T-cell (primary cell): ENCODE measurements at regions not wholly inside any gene's neighbourhood (a gene's known extent, or its start where the extent isn't known, plus 50 kb on each side); places are given as distances from the start of the nearest gene placed in this dataset.

ENCODE experiments used
- ATAC-seq, 4 experiments: fragments of 200-7000 bp in 3 of 4; fragments of 150-1000 bp in 1 of 4; cut with Tn5 transposase; replicated peaks in 1 of 4; 1 replicate in 3 of 4; 2 replicates in 1 of 4; pipeline ENCODE4 v1.10.0; 2021; ENCODE audit warnings: moderate library complexity in 3 of 4, mild to moderate bottlenecking in 2 of 4, moderate number of reproducible peaks in 1 of 4
- CTCF ChIA-PET, 2 donors: fragments of 300-600 bp; sonication (Branson Sonifier 250); formaldehyde crosslinking; loops; one replicate each; lab custom pipeline; 2022; ENCODE audit warnings: antibody characterized with exemption in 2 of 2; lab: Charles Lee
- POLR2A ChIA-PET, 2 donors: fragments of 300-600 bp; sonication (Branson Sonifier 250); formaldehyde crosslinking; loops; one replicate each; lab custom pipeline; 2022; ENCODE audit warnings: antibody characterized with exemption in 2 of 2; lab: Charles Lee
- DNase-seq, 35 experiments: peaks; one replicate each; pipeline versions ENCODE4 v3.0.0 to v3.0.0-alpha.2; 2013 to 2023
- H3K27ac ChIP-seq: one replicate; pipeline ENCODE4 v1.5.1; 2013; ENCODE audit warnings: low read length
- H3K27me3 ChIP-seq, 2 experiments: replicated peaks in 1 of 2; 1 replicate in 1 of 2; 2 replicates in 1 of 2; pipeline versions ENCODE4 v1.6.1 to v1.7.0; 2013; ENCODE audit warnings: low read length in 1 of 2, mixed read lengths in 1 of 2; ENCODE audit not compliant: control insufficient read depth in 2 of 2, insufficient read depth in 2 of 2; ENCODE audit errors: extremely low read depth in 1 of 2
- H3K36me3 ChIP-seq, 2 donors: 1 replicate in 1 of 2; 2 replicates in 1 of 2; pipeline versions ENCODE4 v1.6.1 to v1.7.0; 2013; ENCODE audit warnings: low read length in 1 of 2; ENCODE audit not compliant: control insufficient read depth in 2 of 2, insufficient read depth in 1 of 2; ENCODE audit errors: extremely low read depth in 1 of 2
- H3K4me1 ChIP-seq, 2 experiments: 1 replicate in 1 of 2; 2 replicates in 1 of 2; pipeline versions ENCODE4 v1.6.1 to v1.7.0; 2013; ENCODE audit warnings: low read length in 2 of 2, mixed read lengths in 1 of 2; ENCODE audit not compliant: insufficient read depth in 2 of 2, control insufficient read depth in 1 of 2; ENCODE audit errors: extremely low read depth in 1 of 2
- H3K4me3 ChIP-seq, 2 donors: 1 replicate in 1 of 2; 2 replicates in 1 of 2; pipeline versions ENCODE4 v1.5.1 to v1.7.0; 2013; ENCODE audit warnings: mild to moderate bottlenecking in 2 of 2, low read length in 1 of 2, moderate library complexity in 1 of 2; ENCODE audit not compliant: control insufficient read depth in 1 of 2; ENCODE audit errors: extremely low read depth in 1 of 2
- H3K9me3 ChIP-seq: 2 replicates; pipeline ENCODE4 v1.7.0; 2013
- H3K27ac Mint-ChIP-seq, 2 donors: one replicate each; pipeline ENCODE4 v1.8.0; 2020 to 2021; ENCODE audit warnings: mild to moderate bottlenecking in 2 of 2, mixed read lengths in 2 of 2
- H3K27me3 Mint-ChIP-seq, 2 donors: one replicate each; pipeline ENCODE4 v1.8.0; 2021 to 2022; ENCODE audit warnings: mixed read lengths in 2 of 2
- H3K36me3 Mint-ChIP-seq: one replicate; pipeline ENCODE4 v1.8.0; 2021; ENCODE audit warnings: mixed read lengths
- H3K4me1 Mint-ChIP-seq, 3 donors: one replicate each; pipeline ENCODE4 v1.8.0; 2020 to 2022; ENCODE audit warnings: mixed read lengths in 3 of 3, mild to moderate bottlenecking in 1 of 3
- H3K4me3 Mint-ChIP-seq, 3 donors: one replicate each; pipeline ENCODE4 v1.8.0; 2020 to 2022; ENCODE audit warnings: mild to moderate bottlenecking in 3 of 3, mixed read lengths in 3 of 3, moderate library complexity in 3 of 3
- H3K9me3 Mint-ChIP-seq, 3 donors: one replicate each; pipeline ENCODE4 v1.8.0; 2020 to 2022; ENCODE audit warnings: mixed read lengths in 3 of 3
- WGBS: methylation state at CpG from one replicate; pipeline ENCODE4 v1.1.5; 2013; ENCODE audit warnings: missing lambda C conversion rate; ENCODE audit not compliant: insufficient coverage; 5-methylcytosine and 5-hydroxymethylcytosine counted together

DNA sequence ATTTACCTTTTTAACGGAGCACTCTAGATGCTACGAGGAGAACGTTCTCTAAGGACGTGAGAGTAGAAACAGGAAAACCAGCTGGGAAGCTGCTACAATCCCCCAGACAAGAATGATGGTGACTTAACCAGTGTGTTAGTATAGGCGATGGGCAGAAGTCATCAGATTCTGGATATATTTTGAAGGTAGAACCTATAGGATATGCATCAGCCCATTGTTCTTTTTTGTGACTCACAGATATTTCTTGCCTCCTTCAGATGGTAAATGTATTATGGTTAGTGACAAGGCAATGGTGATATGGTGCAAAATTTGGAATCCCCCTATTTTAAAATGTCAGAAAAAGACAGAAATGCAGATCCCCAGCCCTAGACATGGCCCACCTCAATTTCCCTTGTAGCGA is 258.2 kb downstream of the PHLDA1 start:
- Histone ChIP-seq H3K27ac (no peak overlapping the region), H3K4me3 (no peak overlapping the region), H3K27me3 (no peaks in the 10 kb centered on the region), H3K36me3 (no peaks in the 10 kb centered on the region), H3K4me1 (no peaks in the 10 kb centered on the region), H3K9me3 (no peaks in the 10 kb centered on the region)
- no peaks in the 10 kb centered on the region for H3K9me3 Mint-ChIP-seq
- no peaks in the 10 kb centered on the region for H3K36me3 Mint-ChIP-seq
- no peak overlapping the region for H3K27ac Mint-ChIP-seq
- H3K4me1 Mint-ChIP-seq = no peaks in the 10 kb centered on the region
- DNase-seq (no peak), ATAC-seq (no peak)
- peaks cover 1 to 3% of the 10 kb centered on the region in 2 donors for H3K27me3 Mint-ChIP-seq
- H3K4me3 Mint-ChIP-seq = no peak overlapping the region
- WGBS = 96% methylated on average over 5 of the region's 6 CpGs
- POLR2A ChIA-PET = interaction anchor here in 1 of 2 donors (1.3 kb wide), 1 partner anchor 10 kb away, joined by 5 read pairs; no protein-coding TSS in a partner anchor
- CTCF ChIA-PET = no interaction called here

DNA sequence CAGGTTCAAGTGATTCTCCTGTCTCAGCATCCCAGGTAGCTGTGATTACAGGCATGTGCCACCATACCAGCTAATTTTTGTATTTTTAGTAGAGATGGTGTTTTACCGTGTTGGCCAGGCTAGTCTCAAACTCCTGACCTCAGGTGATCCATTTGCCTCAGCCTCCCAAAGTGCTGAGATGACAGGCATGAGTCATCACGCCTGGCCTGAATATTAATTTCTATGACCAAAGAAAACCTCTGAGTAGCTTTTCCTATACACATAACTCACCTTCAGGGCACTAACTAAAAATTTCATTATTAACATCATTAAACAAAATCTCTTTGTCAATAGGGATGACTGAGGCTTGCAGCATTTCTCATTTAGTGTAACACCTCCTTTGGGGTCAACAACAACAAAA is 259.6 kb upstream of the KRR1 start:
- Histone ChIP-seq H3K4me1 (no peaks in the 10 kb centered on the region), H3K4me3 (no peak overlapping the region), H3K36me3 (no peaks in the 10 kb centered on the region), H3K27ac (no peak overlapping the region), H3K9me3 (no peaks in the 10 kb centered on the region), H3K27me3 (no peaks in the 10 kb centered on the region)
- CTCF ChIA-PET = no interaction called here
- Mint-ChIP-seq H3K9me3 (no peaks in the 10 kb centered on the region), H3K27ac (no peak overlapping the region), H3K36me3 (no peaks in the 10 kb centered on the region), H3K27me3 (peaks cover 3% of the 10 kb centered on the region in 2 donors), H3K4me3 (no peak overlapping the region), H3K4me1 (no peaks in the 10 kb centered on the region)
- ATAC-seq (no peak), DNase-seq (no peak)
- POLR2A ChIA-PET = no interaction called here
- 100% methylated on average over 1 of the region's 2 CpGs for WGBS

DNA sequence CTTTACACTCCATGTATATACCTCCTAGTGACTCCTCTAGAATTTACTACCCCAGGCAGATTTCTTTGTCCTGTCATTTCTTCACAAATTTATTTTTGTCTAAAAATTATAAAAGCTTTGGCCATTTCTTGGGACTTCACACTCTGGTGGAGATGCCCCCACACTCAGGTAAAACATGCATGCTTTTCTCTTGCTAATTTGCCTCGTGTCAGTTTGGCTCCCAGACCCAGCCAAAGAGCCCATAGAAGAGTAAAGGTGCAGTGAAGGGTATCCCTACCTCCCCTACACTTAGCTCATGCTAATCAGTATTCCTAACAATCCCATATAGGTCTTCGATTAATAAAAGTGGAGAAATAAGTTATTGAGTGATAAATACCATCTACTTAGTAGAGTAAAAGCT is 256.5 kb upstream of the KRR1 start:
- Histone ChIP-seq H3K27me3 (no peaks in the 10 kb centered on the region), H3K9me3 (no peaks in the 10 kb centered on the region), H3K4me1 (no peaks in the 10 kb centered on the region), H3K27ac (no peak overlapping the region), H3K4me3 (no peak overlapping the region), H3K36me3 (no peaks in the 10 kb centered on the region)
- no peak overlapping the region for H3K4me3 Mint-ChIP-seq
- H3K9me3 Mint-ChIP-seq = no peaks in the 10 kb centered on the region
- no CpG with 5 or more reads among the region's 2 CpGs for WGBS
- peaks cover 3 to 4% of the 10 kb centered on the region in 2 donors for H3K27me3 Mint-ChIP-seq
- H3K27ac Mint-ChIP-seq = no peak overlapping the region
- no peaks in the 10 kb centered on the region for H3K36me3 Mint-ChIP-seq
- CTCF ChIA-PET = no interaction called here
- ATAC-seq (no peak), DNase-seq (no peak)
- POLR2A ChIA-PET = no interaction called here
- no peaks in the 10 kb centered on the region for H3K4me1 Mint-ChIP-seq

DNA sequence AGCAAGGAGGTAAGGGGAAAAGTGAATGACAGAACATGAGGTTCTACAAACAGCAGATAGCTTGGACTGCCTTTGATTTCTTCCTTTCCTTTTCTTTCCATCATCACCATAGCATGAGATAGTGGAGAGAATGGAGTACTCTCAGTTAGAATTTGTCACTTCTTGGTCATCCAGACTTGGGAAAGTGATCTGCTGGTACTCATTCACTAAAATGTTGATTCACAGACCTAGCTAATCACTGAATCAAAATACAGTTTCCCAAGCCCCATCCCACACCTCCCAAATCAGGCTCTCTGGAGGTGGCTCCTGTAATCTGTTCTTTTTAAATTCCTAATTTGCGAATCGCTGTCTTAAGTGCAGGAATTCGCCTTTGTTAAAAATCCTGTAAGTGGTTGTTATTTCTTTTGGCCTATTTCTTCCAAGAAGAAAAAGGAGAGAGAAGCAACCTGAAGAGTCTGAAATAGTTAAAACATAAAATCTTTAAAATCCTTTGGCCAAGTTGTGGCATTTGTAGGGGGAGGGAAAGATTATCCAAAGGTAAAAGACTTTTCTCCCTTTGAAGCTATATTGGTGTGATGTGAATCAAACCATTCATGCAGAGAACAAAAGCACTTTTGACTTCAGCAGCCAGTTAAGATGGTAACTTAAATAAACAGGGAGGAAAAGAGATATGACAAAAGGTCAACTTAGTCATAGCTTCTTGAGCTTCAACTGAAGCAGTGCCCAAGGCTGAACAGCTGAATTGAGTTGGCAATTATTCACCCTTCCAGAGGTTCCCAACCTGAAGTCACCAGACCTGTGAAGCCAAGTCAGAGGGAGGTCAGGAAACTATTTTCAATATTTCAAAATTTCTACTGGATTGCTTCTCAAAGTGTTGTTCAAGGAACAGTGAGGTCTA is 255.1 kb upstream of the KRR1 start:
- H3K4me3 Mint-ChIP-seq = no peak overlapping the region
- peak overlapping the region in 1 of 2 donors; percentile 21 for H3K27ac Mint-ChIP-seq
- H3K9me3 Mint-ChIP-seq = no peaks in the 10 kb centered on the region
- Histone ChIP-seq H3K27me3 (no peaks in the 10 kb centered on the region), H3K27ac (no peak overlapping the region), H3K4me1 (no peaks in the 10 kb centered on the region), H3K9me3 (no peaks in the 10 kb centered on the region), H3K4me3 (no peak overlapping the region), H3K36me3 (no peaks in the 10 kb centered on the region)
- CTCF ChIA-PET = no interaction called here
- ATAC-seq (no peak), DNase-seq (no peak)
- H3K4me1 Mint-ChIP-seq = no peaks in the 10 kb centered on the region
- H3K36me3 Mint-ChIP-seq = no peaks in the 10 kb centered on the region
- H3K27me3 Mint-ChIP-seq = peaks cover 3 to 4% of the 10 kb centered on the region in 2 donors
- WGBS = no CpG with 5 or more reads among the region's 3 CpGs
- POLR2A ChIA-PET = no interaction called here

DNA sequence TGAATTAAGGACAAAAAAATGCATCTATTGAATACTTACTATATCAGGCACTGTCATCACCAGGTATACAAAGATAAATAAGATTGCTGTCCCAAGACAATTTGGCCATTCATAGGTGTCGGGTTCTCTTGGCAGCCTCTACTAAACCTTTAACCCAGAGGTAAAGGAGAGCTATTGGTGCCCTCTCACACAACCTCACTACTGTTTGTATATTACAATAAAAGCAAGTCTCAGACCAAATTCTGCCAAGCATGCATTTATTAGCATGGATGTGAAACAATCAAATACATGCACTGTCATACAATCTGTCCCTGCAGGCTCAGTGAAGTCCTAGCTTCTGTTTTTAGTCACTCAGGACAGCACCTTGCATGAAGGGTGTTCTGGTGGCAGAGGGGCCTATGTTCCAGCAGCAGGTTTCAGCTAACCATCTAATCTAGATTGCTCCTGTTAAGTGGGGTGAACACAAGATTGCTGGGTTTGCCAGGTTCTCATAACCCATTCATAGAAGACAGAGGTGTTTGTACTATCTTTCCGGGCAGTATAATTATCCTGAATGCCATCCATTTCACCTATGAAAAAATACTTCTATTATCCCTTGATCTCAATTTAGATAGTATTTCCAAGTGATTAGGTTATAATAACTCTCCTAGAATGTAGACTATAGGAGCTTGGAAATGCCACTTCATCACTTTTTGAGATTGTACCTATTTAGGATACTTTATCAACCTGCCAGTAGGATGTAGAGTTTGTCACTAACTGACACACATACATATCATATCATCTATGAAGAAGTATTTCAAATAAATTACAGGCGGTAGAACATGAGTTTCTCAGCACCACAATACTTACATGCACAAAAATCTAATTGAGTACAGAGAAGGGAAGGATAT is 254.0 kb upstream of the KRR1 start:
- H3K27me3 ChIP-seq = no peaks in the 10 kb centered on the region
- no peaks in the 10 kb centered on the region for H3K36me3 ChIP-seq
- ATAC-seq = no peak
- H3K27ac ChIP-seq = no peak overlapping the region
- H3K27me3 Mint-ChIP-seq = peaks cover 3 to 4% of the 10 kb centered on the region in 2 donors
- ChIA-PET POLR2A (no interaction called here), CTCF (no interaction called here)
- H3K36me3 Mint-ChIP-seq = no peaks in the 10 kb centered on the region
- DNase-seq = no peak
- no peak overlapping the region for H3K4me3 ChIP-seq
- no peaks in the 10 kb centered on the region for H3K9me3 ChIP-seq
- H3K9me3 Mint-ChIP-seq = no peaks in the 10 kb centered on the region
- no CpG with 5 or more reads among the region's 3 CpGs for WGBS
- H3K27ac Mint-ChIP-seq = no peak overlapping the region
- H3K4me1 ChIP-seq = no peaks in the 10 kb centered on the region
- no peak overlapping the region for H3K4me3 Mint-ChIP-seq
- no peaks in the 10 kb centered on the region for H3K4me1 Mint-ChIP-seq

DNA sequence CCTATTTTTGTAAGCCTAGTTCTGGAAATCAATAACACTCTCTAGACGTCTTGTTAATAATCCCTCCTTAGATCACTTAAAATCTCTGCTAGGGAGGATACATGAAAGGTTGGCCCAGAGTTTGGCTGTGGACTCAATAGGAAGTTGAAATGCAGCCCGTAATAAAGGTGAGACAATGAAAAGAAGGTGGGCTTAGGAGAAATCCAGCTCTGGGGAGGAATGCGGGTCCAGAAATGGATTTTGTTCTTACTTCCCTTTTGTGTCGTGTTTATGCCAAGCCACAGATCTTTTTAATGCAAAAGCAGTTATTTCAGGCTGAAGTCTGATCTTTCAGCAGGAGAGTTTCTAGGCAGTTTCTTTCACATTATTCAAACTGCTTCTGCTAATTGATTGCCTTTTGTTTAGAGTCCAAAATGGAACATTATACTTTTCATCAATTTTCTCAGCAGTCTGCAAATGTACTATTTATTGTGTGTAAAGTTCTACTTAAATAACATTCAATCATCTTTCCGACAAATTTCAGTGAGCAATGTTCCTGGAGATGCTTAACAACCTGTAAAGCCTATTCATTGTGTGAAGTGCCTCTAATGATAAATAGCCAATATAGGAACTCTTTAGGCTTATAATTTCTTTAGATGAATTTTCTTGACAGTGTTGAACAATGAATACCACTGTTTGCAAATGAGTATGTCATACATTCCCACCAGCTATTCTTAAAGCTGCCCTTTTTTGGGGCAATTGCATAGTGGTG is 252.9 kb upstream of the KRR1 start:
- no peak overlapping the region for H3K4me3 ChIP-seq
- Mint-ChIP-seq H3K36me3 (no peaks in the 10 kb centered on the region), H3K4me3 (no peak overlapping the region), H3K4me1 (no peaks in the 10 kb centered on the region), H3K9me3 (no peaks in the 10 kb centered on the region), H3K27me3 (peaks cover 3 to 4% of the 10 kb centered on the region in 2 donors), H3K27ac (no peak overlapping the region)
- no peak for ATAC-seq
- POLR2A ChIA-PET = no interaction called here
- H3K27me3 ChIP-seq = no peaks in the 10 kb centered on the region
- 73% methylated on average over 3 of the region's 5 CpGs for WGBS
- no peaks in the 10 kb centered on the region for H3K9me3 ChIP-seq
- H3K36me3 ChIP-seq = no peaks in the 10 kb centered on the region
- no peaks in the 10 kb centered on the region for H3K4me1 ChIP-seq
- CTCF ChIA-PET = no interaction called here
- no peak overlapping the region for H3K27ac ChIP-seq
- DNase-seq = no peak
